ENCODE measurements at regions not wholly inside any gene's neighbourhood (a gene's known extent, or its start where the extent isn't known, plus 50 kb on each side); places are given as distances from the start of the nearest gene placed in this dataset.

GRCh38 chr6:144758602-144759001 is 473.5 kb downstream of the UTRN start:
- Mint-ChIP-seq H3K9me3 (ENCODE audit: unreplicated experiment) (no peaks in the 10 kb centered on the region), H3K27ac (ENCODE audit: unreplicated experiment) (no peak overlapping the region), H3K4me3 (ENCODE audit: unreplicated experiment) (no peak overlapping the region), H3K36me3 (ENCODE audit: insufficient read depth, unreplicated experiment) (peaks cover 16% of the 10 kb centered on the region), H3K4me1 (ENCODE audit: low read depth, unreplicated experiment) (no peaks in the 10 kb centered on the region), H3K27me3 (ENCODE audit: insufficient read depth, unreplicated experiment) (no peaks in the 10 kb centered on the region)
- ChIA-PET POLR2A (no interaction called here), CTCF (no interaction called here)
- no TSS peak for BruUV-seq (replicated peaks)
- no peak for DNase-seq
- Histone ChIP-seq H3K9me3 (no peaks in the 10 kb centered on the region), H3K4me3 (ENCODE audit: low read depth, low read length) (no peak overlapping the region), H3K4me1 (no peaks in the 10 kb centered on the region), H3K27me3 (replicated peaks; ENCODE audit: control insufficient read depth, insufficient read depth, low read length) (no peaks in the 10 kb centered on the region), H3K36me3 (ENCODE audit: control insufficient read depth, insufficient read depth, low read length) (no peaks in the 10 kb centered on the region; the same call in 1 of the 2 replicates)
- intact Hi-C loops (cut with micrococcal nuclease; ENCODE audit: unreplicated experiment) = no loop called here
- TF ChIP-seq, protein P1, sequence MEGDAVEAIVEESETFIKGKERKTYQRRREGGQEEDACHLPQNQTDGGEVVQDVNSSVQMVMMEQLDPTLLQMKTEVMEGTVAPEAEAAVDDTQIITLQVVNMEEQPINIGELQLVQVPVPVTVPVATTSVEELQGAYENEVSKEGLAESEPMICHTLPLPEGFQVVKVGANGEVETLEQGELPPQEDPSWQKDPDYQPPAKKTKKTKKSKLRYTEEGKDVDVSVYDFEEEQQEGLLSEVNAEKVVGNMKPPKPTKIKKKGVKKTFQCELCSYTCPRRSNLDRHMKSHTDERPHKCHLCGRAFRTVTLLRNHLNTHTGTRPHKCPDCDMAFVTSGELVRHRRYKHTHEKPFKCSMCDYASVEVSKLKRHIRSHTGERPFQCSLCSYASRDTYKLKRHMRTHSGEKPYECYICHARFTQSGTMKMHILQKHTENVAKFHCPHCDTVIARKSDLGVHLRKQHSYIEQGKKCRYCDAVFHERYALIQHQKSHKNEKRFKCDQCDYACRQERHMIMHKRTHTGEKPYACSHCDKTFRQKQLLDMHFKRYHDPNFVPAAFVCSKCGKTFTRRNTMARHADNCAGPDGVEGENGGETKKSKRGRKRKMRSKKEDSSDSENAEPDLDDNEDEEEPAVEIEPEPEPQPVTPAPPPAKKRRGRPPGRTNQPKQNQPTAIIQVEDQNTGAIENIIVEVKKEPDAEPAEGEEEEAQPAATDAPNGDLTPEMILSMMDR (IDR thresholded peaks at IDR 0.05; ENCODE audit: insufficient read depth in 1 of 2, low read depth in 1 of 2, low read length in 1 of 2, severe bottlenecking in 1 of 2, unreplicated experiment in 1 of 2) = no peak

DNA sequence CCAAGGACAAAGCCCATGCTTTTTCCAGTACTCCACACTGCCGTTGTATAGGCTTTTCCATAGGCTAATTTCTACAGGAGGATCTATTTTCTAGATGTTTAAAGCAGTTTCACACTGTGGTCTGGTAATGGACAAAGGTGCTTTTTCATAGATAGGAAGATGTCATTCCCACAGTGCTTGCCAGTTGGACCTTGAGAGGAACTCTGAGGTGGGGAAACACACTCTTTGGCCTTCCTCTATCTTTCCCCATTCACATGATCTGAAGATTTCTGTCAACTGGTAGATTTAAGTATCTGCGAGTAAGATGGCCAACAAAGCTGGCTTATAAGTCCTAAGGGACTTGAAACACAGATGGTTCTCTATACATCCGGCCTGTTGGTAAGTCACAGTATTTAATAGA is 477.3 kb downstream of the UTRN start:
- H3K4me3 Mint-ChIP-seq (ENCODE audit: unreplicated experiment) = no peak overlapping the region
- no peaks in the 10 kb centered on the region for H3K4me1 ChIP-seq
- H3K4me3 ChIP-seq (ENCODE audit: low read depth, low read length) = no peak overlapping the region
- H3K27me3 ChIP-seq (replicated peaks; ENCODE audit: control insufficient read depth, insufficient read depth, low read length) = no peaks in the 10 kb centered on the region
- ChIA-PET CTCF (no interaction called here), POLR2A (no interaction called here)
- no TSS peak for BruUV-seq (replicated peaks)
- intact Hi-C loops (cut with micrococcal nuclease; ENCODE audit: unreplicated experiment) = no loop called here
- no peaks in the 10 kb centered on the region for H3K9me3 Mint-ChIP-seq (ENCODE audit: unreplicated experiment)
- no peaks in the 10 kb centered on the region; the same call in 1 of the 2 replicates for H3K36me3 ChIP-seq (ENCODE audit: control insufficient read depth, insufficient read depth, low read length)
- TF ChIP-seq, protein P1 (IDR thresholded peaks at IDR 0.05; ENCODE audit: insufficient read depth in 1 of 2, low read depth in 1 of 2, low read length in 1 of 2, severe bottlenecking in 1 of 2, unreplicated experiment in 1 of 2) = no peak
- H3K9me3 ChIP-seq = no peaks in the 10 kb centered on the region
- H3K36me3 Mint-ChIP-seq (ENCODE audit: insufficient read depth, unreplicated experiment) = peaks cover 15% of the 10 kb centered on the region
- H3K27me3 Mint-ChIP-seq (ENCODE audit: insufficient read depth, unreplicated experiment) = no peaks in the 10 kb centered on the region
- no peak for DNase-seq
- no peaks in the 10 kb centered on the region for H3K4me1 Mint-ChIP-seq (ENCODE audit: low read depth, unreplicated experiment)
- no peak overlapping the region for H3K27ac Mint-ChIP-seq (ENCODE audit: unreplicated experiment)

GRCh38 chr6:144767051-144767450 is 481.9 kb downstream of the UTRN start:
- TF ChIP-seq, protein P1 (IDR thresholded peaks at IDR 0.05; ENCODE audit: insufficient read depth in 1 of 2, low read depth in 1 of 2, low read length in 1 of 2, severe bottlenecking in 1 of 2, unreplicated experiment in 1 of 2) = no peak
- no peaks in the 10 kb centered on the region for H3K27me3 ChIP-seq (replicated peaks; ENCODE audit: control insufficient read depth, insufficient read depth, low read length)
- H3K27me3 Mint-ChIP-seq (ENCODE audit: insufficient read depth, unreplicated experiment) = no peaks in the 10 kb centered on the region
- no peaks in the 10 kb centered on the region for H3K4me1 Mint-ChIP-seq (ENCODE audit: low read depth, unreplicated experiment)
- ChIA-PET POLR2A (no interaction called here), CTCF (no interaction called here)
- no peaks in the 10 kb centered on the region for H3K36me3 ChIP-seq (ENCODE audit: control insufficient read depth, insufficient read depth, low read length)
- no peak overlapping the region for H3K27ac Mint-ChIP-seq (ENCODE audit: unreplicated experiment)
- DNase-seq = no peak
- no peaks in the 10 kb centered on the region for H3K9me3 Mint-ChIP-seq (ENCODE audit: unreplicated experiment)
- no peaks in the 10 kb centered on the region for H3K4me1 ChIP-seq
- no peak overlapping the region for H3K4me3 ChIP-seq (ENCODE audit: low read depth, low read length)
- intact Hi-C loops (cut with micrococcal nuclease; ENCODE audit: unreplicated experiment) = no loop called here
- no TSS peak for BruUV-seq (replicated peaks)
- H3K36me3 Mint-ChIP-seq (ENCODE audit: insufficient read depth, unreplicated experiment) = peaks cover 14% of the 10 kb centered on the region
- no peaks in the 10 kb centered on the region for H3K9me3 ChIP-seq
- H3K4me3 Mint-ChIP-seq (ENCODE audit: unreplicated experiment) = no peak overlapping the region
